Caco-2 (cell line): ENCODE measurements at regions not wholly inside any gene's neighbourhood (a gene's known extent, or its start where the extent isn't known, plus 50 kb on each side); places are given as distances from the start of the nearest gene placed in this dataset.

ENCODE experiments used
- BruUV-seq: library from RNA; stranded (reverse); fragments of 400-500 nt; replicated peaks from 2 replicates; lab custom pipeline; 2021; lab: Mats Ljungman, UMichigan
- CTCF ChIA-PET: fragments of 300-600 bp; sonication (Branson Sonifier 250); formaldehyde crosslinking; loops from one replicate; lab custom pipeline; 2022; ENCODE audit warnings: antibody characterized with exemption; lab: Charles Lee
- POLR2A ChIA-PET: fragments of 300-600 bp; sonication (Branson Sonifier 250); formaldehyde crosslinking; loops from one replicate; lab custom pipeline; 2022; ENCODE audit warnings: antibody characterized with exemption; lab: Charles Lee
- DNase-seq, 2 experiments: peaks; one replicate each; pipeline versions ENCODE4 v3.0.0 to v3.0.0-alpha.2; 2020 to 2022
- H3K27me3 ChIP-seq: replicated peaks from 2 replicates; pipeline ENCODE4 v1.6.0; 2011; ENCODE audit warnings: low read length; ENCODE audit not compliant: control insufficient read depth, insufficient read depth
- H3K36me3 ChIP-seq: 2 replicates; pipeline ENCODE4 v1.5.1; 2011; ENCODE audit warnings: low read length; ENCODE audit not compliant: control insufficient read depth, insufficient read depth
- H3K4me1 ChIP-seq: fragments of 250-450 bp; sonication (Bioruptor Pico); 2 replicates; pipeline ENCODE4 v1.5.1; 2020; ENCODE audit warnings: mild to moderate bottlenecking
- H3K4me3 ChIP-seq: 2 replicates; pipeline ENCODE4 v1.5.1; 2011; ENCODE audit warnings: low read depth, mild to moderate bottlenecking, control low read depth, low read length
- H3K9me3 ChIP-seq: fragments of 250-450 bp; sonication (Bioruptor Pico); 2 replicates; pipeline ENCODE4 v1.5.1; 2020; ENCODE audit warnings: mild to moderate bottlenecking, moderate library complexity
- H3K27ac Mint-ChIP-seq: one replicate; pipeline ENCODE4 v1.8.0; 2022; ENCODE audit warnings: mixed read lengths; ENCODE audit not compliant: unreplicated experiment
- H3K27me3 Mint-ChIP-seq: one replicate; pipeline ENCODE4 v1.8.0; 2022; ENCODE audit warnings: mixed read lengths; ENCODE audit not compliant: insufficient read depth, unreplicated experiment
- H3K36me3 Mint-ChIP-seq: one replicate; pipeline ENCODE4 v1.8.0; 2022; ENCODE audit warnings: mild to moderate bottlenecking, mixed read lengths; ENCODE audit not compliant: insufficient read depth, unreplicated experiment
- H3K4me1 Mint-ChIP-seq: one replicate; pipeline ENCODE4 v1.8.0; 2022; ENCODE audit warnings: low read depth, mixed read lengths; ENCODE audit not compliant: unreplicated experiment
- H3K4me3 Mint-ChIP-seq: one replicate; pipeline ENCODE4 v1.8.0; 2022; ENCODE audit warnings: mild to moderate bottlenecking, moderate library complexity, mixed read lengths; ENCODE audit not compliant: unreplicated experiment
- H3K9me3 Mint-ChIP-seq: one replicate; pipeline ENCODE4 v1.8.0; 2022; ENCODE audit warnings: mixed read lengths; ENCODE audit not compliant: unreplicated experiment
- intact Hi-C: fragments of 100-400 bp; cut with micrococcal nuclease; formaldehyde crosslinking; loops from one replicate; pipeline ENCODE4 v1.10.0; 2022; ENCODE audit not compliant: unreplicated experiment
- TF ChIP-seq, protein P1 (sequence below), 2 experiments: fragments of 200-600 bp in 1 of 2; IDR thresholded peaks; 1 replicate in 1 of 2; 2 replicates in 1 of 2; pipeline versions ENCODE4 v1.5.1 to v1.8.0; 2011 to 2022; ENCODE audit warnings: antibody characterized with exemption in 1 of 2, control low read depth in 1 of 2, inconsistent platforms in 1 of 2, low read depth in 1 of 2, low read length in 1 of 2, mild to moderate bottlenecking in 1 of 2, moderate library complexity in 1 of 2; ENCODE audit not compliant: insufficient read depth in 1 of 2, severe bottlenecking in 1 of 2, unreplicated experiment in 1 of 2

DNA sequence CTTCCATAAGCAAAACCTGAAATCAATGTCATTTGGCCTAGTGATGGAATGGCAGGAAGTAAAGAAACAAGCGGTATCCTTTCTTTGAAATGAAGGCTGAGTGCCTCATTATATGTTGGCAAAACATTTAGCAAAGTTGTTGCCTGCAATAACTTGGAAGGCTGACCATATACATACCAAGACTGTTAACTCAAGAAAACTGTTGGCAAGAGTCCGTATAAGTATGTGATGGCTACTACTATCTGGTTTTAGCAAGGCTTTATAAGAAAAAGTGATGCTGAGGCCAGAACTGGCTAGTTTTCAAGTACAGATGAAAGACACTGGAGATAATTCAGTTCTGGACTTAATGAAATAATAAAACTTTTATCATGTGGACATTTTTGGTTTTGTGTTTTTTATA, 356.2 kb downstream of the ZNF521 start:
- H3K4me3 ChIP-seq, result no peak overlapping the region
- DNase-seq, result no peak
- no peak overlapping the region for H3K27ac Mint-ChIP-seq
- H3K4me3 Mint-ChIP-seq, result no peak overlapping the region
- no peaks in the 10 kb centered on the region for H3K4me1 ChIP-seq
- ChIA-PET POLR2A (no interaction called here), CTCF (no interaction called here)
- intact Hi-C loops, result no loop called here
- H3K36me3 Mint-ChIP-seq, result no peaks in the 10 kb centered on the region
- H3K27me3 Mint-ChIP-seq, result no peaks in the 10 kb centered on the region
- H3K9me3 ChIP-seq, result no peaks in the 10 kb centered on the region
- H3K36me3 ChIP-seq, result no peaks in the 10 kb centered on the region
- no TSS peak for BruUV-seq
- peaks cover 14% of the 10 kb centered on the region for H3K9me3 Mint-ChIP-seq
- TF ChIP-seq, protein P1, sequence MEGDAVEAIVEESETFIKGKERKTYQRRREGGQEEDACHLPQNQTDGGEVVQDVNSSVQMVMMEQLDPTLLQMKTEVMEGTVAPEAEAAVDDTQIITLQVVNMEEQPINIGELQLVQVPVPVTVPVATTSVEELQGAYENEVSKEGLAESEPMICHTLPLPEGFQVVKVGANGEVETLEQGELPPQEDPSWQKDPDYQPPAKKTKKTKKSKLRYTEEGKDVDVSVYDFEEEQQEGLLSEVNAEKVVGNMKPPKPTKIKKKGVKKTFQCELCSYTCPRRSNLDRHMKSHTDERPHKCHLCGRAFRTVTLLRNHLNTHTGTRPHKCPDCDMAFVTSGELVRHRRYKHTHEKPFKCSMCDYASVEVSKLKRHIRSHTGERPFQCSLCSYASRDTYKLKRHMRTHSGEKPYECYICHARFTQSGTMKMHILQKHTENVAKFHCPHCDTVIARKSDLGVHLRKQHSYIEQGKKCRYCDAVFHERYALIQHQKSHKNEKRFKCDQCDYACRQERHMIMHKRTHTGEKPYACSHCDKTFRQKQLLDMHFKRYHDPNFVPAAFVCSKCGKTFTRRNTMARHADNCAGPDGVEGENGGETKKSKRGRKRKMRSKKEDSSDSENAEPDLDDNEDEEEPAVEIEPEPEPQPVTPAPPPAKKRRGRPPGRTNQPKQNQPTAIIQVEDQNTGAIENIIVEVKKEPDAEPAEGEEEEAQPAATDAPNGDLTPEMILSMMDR (IDR thresholded peaks at IDR 0.05; ENCODE audit: insufficient read depth in 1 of 2, low read depth in 1 of 2, low read length in 1 of 2, severe bottlenecking in 1 of 2, unreplicated experiment in 1 of 2), result no peak
- H3K4me1 Mint-ChIP-seq, result no peaks in the 10 kb centered on the region
- no peaks in the 10 kb centered on the region for H3K27me3 ChIP-seq

DNA sequence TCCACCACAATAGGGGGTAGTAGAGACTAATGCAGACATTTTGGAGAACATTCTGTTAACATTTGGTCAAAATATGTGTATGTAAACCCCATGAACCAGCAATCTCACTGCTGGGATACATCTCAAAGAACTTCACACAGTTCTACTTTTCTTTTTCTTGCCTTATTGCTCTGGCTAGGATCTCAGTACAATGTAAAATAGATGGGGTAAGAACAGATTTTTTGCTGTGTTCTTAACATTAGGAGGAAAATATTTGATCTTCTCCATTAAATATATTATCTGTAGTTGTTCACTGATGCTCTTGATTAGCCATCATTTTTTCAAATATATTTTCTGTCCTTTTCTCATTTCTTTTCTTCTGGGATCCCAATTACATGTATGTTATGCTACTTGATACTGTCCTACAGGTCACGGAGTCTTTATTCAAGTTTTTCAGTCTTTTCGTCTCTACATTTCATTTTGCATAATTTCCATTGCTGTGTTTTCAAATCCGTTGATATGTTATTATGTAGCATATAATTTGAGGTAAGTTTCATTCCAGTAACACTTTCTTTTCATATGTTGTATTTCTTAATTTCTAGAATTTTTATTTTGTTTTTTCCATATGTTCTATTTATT, 352.2 kb downstream of the ZNF521 start:
- Histone ChIP-seq H3K27me3 (no peaks in the 10 kb centered on the region), H3K9me3 (no peaks in the 10 kb centered on the region), H3K36me3 (no peaks in the 10 kb centered on the region), H3K4me3 (no peak overlapping the region), H3K4me1 (no peaks in the 10 kb centered on the region)
- ChIA-PET POLR2A (no interaction called here), CTCF (no interaction called here)
- Mint-ChIP-seq H3K4me1 (no peaks in the 10 kb centered on the region), H3K4me3 (no peak overlapping the region), H3K36me3 (no peaks in the 10 kb centered on the region), H3K27me3 (no peaks in the 10 kb centered on the region), H3K27ac (no peak overlapping the region), H3K9me3 (peaks cover 14% of the 10 kb centered on the region)
- no peak for DNase-seq
- BruUV-seq, result no TSS peak
- intact Hi-C loops, result no loop called here
- TF ChIP-seq, protein P1 (IDR thresholded peaks at IDR 0.05; ENCODE audit: insufficient read depth in 1 of 2, low read depth in 1 of 2, low read length in 1 of 2, severe bottlenecking in 1 of 2, unreplicated experiment in 1 of 2), result no peak

DNA sequence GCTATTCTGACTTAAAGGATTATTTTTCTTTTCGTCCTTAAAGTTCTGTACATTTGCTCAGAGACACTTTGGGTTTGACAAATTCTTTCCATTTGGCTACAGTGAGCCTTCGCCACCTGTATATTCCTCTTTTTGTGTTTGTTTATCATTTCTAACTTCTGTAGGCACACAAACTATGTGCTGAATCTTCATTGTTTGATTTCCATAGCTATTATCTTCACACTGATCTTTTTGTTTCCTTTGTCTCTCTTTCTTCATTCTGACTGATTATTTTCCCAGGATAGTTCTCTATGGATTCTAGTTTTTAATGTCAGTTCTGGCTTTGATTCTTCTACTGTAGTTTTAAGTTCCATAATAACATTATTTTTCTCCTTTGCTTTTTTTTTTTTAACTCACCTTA, 350.2 kb downstream of the ZNF521 start:
- no peak for DNase-seq
- Mint-ChIP-seq H3K4me3 (no peak overlapping the region), H3K27me3 (no peaks in the 10 kb centered on the region), H3K36me3 (no peaks in the 10 kb centered on the region), H3K27ac (no peak overlapping the region), H3K4me1 (peaks cover 6% of the 10 kb centered on the region), H3K9me3 (peaks cover 14% of the 10 kb centered on the region)
- TF ChIP-seq, protein P1 (IDR thresholded peaks at IDR 0.05; ENCODE audit: insufficient read depth in 1 of 2, low read depth in 1 of 2, low read length in 1 of 2, severe bottlenecking in 1 of 2, unreplicated experiment in 1 of 2), result no peak
- CTCF ChIA-PET, result no interaction called here
- POLR2A ChIA-PET, result no interaction called here
- BruUV-seq, result no TSS peak
- Histone ChIP-seq H3K4me3 (no peak overlapping the region), H3K36me3 (no peaks in the 10 kb centered on the region), H3K9me3 (no peaks in the 10 kb centered on the region), H3K27me3 (no peaks in the 10 kb centered on the region), H3K4me1 (no peaks in the 10 kb centered on the region)
- intact Hi-C loops, result no loop called here
